NCI-H510A treated with DMSO at 0.1 percent for 48 hours (cell line): ENCODE measurements at regions not wholly inside any gene's neighbourhood (a gene's known extent, or its start where the extent isn't known, plus 50 kb on each side); places are given as distances from the start of the nearest gene placed in this dataset.
"Not testable (repeated sequence)": the region's sequence is repeated elsewhere in the genome, so short reads cannot be mapped to it uniquely, and the experiment has no call there.

Experiments used
- DNase-seq: peaks from one replicate; lab custom pipeline; 2025; lab: John Stamatoyannopoulos, UW

DNA sequence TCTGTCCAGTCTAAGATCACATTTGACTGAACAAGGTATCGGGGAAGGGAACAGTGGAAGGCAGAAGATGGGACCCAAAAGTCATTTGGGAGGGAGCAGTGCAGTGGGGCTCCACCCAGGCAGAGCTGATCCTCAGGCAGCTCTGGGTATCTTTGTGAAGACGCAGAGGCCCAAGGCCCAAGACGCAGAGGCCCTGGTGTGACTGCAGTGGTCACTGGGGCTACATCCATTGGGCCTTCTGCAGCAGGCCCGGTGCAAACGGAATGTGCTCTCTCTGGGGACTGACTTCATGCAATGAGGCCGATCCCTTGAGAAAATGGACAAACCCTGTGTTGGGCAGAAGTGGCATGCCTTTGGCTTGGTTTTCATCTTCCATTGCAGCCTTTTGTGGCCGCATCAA, 463.4 kb upstream of the ZNF507 start:
- no peak for DNase-seq

DNA sequence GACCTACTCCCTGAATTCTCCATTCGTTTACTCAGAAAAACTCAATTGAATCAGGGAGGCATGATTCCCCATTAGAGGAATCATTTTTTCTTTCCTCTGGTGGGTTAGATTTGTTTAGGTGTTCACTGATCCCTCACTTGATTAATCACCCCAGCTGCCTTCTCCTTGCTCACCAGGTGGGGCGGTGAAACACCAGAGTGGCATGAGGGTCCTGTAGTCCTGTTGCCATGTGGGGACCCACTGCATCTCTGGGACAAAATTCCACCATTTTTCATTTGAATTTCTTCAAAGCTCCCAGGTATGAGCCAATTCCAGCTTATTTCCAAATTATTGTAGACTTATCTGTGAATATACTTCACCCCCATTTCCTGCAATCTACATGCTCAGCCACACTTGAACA, 462.7 kb upstream of the ZNF507 start:
- DNase-seq = no peak

DNA sequence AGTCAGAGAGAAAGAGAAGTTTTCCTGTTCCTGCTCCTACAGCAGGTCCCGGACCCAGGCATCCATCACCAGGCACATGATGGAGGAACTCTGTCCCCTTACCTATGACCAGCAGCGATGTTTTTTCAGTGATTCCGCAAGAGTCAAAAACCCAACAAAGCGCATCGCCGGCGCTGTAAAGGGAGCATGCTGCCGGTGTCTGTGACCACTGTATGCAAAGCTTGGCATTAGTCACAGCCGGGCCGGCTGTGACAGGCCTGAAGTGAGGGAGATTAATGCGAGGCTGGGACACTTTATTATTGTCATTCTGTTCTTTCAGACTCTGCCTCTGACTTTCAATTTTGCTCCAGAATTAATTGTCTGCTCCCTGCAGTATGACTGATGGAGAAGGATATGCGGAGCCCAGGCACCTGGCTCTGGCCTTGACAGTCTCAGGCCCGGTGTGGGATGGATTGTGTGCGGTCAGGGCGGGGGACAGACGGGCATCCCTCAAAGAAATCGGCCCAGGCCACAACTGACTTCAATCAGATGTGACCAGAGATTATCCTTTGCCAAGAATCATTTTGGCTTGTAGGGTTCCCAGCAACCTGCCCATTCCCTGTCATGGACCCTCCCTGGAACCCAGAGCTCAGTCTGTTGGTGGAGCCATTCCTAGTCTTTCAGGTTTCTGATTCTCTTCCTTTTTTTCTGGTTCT, 462.0 kb upstream of the ZNF507 start:
- DNase-seq = no peak

DNA sequence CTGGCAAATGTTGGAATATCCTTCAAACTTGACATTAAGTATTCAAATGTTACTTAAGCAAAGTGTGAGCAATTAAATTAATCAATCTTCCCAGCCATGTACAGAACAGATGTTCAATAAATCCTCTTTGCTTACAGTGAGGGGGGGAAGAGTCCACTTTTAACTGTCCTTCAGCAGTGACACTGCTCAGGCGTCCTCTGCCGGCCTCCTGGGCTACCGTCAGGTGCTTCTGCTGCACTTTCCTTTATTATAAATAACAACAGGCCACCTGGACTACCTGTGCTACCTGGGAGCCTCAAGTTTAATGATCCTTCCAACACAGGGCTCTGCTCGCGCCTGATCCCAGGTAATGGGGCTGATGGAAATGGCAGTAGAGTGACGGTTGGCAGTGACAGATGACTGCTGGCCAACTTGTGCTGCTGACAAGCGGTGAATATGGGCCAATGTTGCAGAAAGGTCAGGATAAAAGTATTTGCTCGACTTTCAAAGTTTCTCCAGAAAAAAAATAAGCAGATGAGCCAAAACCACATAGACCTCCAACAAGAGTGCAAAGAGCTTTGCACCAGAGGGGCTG, 460.0 kb upstream of the ZNF507 start:
- DNase-seq = no peak

DNA sequence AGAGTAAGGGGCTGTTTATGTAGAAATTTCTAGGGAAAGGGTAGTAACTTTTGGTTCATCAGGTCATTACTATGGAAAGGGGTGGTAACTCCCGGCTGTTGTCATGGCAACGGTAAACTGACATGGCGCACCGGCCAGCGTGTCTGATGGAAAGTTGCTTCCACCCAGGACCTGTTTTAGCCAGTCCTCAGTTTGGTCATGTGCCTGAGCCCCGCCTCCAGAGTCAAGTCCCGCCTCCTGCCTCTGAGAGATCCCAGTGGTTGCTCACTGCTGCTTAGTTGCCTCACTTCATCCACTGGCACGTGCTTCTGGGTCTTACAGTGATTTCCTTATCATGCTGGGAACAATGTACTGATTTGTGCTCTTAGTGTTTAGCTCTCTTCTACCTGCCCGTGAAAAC, 455.2 kb upstream of the ZNF507 start:
- no peak for DNase-seq

DNA sequence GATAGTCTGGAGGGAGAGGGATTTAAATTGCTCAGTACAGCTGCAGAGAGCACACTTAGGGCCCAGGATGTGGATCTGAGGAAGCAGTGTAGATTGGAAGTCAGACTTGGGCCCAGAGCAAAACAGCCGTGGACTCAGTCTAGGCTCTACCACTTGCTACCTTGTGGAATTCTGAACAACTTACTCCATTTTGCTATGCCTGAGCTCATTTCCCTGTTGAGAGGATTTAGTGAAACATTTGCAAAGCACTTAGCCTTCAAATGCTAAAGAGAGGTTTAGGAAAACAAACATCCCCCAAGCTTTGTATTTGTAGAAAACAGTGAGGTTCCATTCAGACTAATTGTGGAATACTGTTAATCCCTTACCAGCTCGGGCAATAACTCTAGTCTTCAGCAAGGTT, 453.4 kb upstream of the ZNF507 start:
- no peak for DNase-seq

DNA sequence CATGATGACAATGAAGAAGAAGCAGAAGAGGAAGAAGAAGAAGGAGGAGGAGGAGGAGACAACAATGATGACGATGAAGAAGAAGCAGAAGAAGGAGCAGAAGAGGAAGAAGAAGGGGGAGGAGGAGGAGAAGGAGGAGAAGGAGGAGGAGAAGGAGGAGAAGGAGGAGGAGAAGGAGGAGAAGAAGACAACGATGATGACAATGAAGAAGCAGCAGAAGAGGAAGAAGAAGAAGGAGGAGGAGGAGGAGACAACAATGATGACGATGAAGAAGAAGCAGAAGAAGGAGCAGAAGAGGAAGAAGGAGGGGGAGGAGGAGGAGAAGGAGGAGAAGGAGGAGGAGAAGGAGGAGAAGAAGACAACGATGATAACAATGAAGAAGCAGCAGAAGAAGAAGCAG, 451.9 kb upstream of the ZNF507 start:
- not testable (repeated sequence) for DNase-seq

DNA sequence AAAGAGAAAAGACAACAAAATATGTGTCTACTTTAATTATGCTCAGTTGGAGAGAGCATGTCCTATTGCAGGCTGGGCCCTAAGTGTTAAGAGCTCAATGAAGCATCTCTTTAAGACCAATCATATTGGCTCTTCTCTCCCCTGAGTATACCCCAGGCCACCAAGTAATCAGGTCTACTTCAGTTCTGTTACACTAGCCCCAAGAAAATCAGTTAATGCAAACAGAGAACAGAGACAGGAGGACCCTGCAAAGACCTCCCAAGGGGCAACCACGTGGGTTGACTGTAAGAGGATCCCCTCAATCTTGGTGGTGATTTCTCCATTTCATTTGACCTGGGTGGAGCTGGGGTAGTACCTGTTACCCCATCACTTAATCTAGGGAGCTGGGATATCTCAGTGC, 451.0 kb upstream of the ZNF507 start:
- no peak for DNase-seq

DNA sequence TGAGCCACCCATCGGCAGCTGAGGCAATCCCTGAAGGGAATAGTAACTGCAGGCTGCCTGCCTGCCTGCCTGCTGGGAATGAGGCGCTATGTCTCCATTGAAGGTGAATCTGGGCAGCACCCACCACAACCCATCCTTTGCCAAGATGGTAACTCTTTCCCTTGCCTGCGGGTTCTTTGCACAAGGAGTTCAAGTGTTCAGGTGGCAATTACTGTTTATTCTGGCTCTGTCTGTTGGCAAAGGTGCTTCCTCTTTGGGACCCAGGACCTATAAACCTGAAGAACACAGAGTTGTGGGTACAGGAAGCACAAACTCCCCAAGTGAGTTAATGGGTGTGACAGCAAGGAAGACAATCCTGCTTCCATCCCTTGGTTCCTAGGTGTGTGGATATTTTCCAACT, 448.1 kb upstream of the ZNF507 start:
- DNase-seq = no peak

DNA sequence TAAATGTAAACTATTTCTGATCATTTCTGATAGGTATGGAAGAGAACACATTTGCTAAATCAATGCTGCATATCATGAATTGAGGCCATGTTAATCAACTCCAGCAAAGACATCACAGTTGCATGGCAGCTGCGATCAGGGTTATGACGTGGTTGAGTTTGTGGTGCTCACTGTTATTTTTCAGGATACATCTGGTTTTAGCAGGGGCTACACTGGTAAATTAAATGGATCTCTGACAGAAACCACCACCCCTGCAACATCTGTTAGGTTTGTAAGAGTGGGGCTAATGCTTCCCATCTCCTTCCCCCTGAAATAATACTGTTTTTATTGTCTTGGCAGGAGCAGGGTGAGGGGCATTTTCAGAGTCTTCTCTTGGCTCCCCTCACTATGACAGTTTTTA, 444.4 kb upstream of the ZNF507 start:
- DNase-seq = no peak

DNA sequence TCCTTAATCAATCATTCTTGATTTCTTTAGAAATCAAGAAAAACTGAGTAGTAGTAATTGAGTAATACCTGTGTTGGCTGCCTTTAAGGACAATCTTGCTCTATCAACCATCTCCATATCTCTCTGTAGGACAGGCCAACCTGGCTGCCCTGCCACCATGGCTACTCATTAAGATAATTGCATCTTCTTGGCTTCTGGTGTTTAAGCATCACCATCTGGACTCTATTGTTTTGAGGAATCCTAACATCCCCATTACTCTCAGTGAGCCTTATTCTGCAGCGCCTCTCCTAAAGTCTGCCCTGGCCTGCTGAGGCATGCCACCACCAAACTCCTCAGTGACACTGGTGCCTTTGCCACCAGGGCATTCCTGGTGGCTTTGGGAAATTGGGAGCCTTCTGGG, 442.6 kb upstream of the ZNF507 start:
- no peak for DNase-seq

DNA sequence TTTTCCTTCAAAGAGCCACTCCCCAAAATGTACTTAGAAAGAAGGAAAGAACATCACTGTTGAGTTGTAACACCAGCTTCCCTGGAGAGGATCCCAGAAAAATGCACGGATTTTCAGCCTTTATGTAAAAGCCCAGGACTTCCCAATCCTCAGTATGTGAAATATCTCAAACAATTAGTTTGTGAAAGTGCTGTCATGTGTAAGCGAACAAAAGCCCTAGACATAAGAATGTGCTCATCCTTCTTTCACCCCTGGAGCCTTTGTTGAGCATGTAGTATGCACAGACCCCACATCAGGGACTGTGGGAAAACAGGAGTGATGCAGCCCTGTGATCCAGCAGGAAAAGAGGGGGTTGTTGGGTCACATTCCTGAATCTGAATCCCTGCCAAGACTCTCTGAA, 441.4 kb upstream of the ZNF507 start:
- no peak for DNase-seq

DNA sequence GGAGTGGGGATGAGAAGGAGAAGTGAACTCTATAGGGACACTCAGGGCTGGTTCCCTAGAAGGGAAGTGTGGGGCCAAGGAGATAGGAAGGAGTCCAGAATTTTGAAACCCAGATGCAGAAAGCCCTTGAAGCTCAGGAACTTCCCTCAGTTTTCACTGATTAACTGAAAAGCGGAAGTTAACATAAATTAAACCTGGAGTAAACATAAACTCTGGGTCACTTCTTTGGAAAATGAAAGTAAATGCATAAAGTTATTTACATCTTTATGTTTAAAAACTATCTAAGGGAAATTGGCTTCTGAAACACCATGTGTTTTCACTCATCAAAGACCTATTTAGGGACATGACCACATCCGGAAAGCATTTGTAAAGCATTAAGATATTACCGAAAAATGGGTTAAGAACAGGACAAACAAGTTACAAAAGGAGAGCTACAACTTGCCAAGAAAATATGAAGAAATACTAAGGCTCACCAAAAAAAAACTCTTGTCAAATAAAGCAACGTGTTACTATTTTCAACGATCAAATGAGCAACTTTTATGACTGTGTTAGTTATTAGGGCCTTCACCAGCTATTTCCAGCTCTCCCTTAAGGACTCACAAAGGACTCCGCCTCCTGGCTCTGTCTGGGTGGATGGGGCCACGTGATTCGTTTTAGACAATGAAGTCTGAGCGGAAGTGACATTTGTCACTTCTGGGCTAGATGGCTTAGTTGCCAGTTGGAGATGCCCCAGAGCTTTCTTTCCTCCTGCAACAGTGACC, 439.1 kb upstream of the ZNF507 start:
- DNase-seq = no peak

DNA sequence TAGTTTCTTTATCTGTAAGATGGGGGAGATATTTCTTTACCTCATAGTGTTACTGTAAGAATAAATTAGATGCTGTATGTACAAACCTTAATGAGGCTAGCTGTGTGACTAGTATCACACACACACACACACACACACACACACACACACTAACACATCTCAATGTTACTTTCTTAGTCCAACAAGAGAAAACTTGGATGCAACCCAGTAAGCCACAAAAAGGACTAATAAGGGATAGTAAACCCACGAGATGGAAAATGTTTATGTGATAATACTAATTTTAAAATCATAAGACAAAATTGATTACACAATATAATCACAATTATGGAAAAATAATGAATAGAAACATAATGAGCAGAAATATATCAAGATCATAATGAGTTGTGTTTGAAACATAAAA, 437.7 kb upstream of the ZNF507 start:
- no peak for DNase-seq

DNA sequence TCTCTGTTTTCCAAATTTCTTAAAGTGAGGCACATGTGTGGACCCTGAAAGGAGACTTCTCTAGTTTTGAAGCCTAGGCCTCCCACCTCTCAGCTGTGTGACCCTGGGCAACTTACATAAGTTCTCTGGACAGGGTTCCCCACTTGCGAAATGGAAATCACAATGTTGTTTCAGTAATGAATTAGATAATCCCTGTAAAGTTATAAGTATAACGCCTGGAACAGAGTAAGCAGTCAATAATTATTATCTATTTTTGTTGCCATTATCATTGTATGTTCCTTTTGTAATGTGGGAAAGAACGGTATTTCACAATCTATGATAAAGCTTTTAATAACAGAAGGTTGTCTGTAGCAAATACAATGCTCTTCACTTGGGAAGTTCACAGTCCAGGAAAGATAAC, 437.3 kb upstream of the ZNF507 start:
- no peak for DNase-seq

DNA sequence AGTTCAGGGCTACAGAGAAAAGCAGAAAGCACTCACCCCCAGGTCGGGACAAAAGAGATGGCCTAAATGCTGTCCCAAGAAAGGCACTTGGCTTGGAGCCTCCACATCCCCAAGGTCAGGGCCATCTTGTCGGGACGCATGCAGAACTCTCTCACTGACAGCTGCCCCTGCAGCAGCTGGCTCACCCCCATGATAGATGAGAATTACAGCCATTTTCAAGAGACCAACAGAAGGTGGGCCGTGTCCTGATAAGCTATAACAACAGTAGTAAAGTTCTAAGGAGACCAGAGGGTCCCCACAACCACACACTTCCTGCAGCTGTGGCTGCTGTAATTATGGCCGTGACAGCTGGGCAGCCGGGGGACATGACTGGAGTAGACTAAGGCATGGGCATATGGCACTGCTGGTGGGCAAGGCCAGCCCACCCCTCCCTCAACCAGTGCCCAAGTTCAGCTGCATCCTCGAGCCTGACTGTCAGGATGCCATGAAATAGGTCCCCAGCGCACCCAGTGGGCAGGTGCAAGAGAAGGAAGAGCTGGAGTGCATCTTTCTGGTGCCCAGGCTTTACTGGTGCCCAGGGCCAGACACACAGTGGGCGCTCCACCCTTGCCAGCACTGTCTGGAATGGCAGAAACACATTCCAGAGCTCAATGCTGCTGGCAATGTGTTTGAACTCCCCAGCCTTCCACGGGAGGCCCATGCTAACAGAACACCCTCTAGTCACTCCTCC, 436.7 kb upstream of the ZNF507 start:
- DNase-seq = no peak

DNA sequence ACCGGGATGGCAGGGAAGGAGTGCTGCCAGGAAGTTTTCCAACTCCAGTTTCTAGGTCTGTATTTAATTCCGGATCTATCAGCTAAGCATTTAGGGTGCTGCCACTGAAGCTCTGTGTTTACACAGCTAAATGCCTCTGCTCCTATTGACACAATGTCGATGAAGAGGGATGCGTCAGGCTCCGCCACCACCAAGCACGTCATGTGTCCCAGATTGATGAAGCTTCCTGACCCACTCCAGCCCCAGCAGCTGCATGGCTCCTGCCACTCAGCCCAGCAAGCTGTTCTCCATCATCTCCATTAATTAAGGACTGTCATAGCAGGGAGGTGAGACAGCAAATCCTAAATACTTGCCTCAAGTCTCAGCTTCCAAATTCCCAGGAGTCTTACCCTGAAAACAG, 435.2 kb upstream of the ZNF507 start:
- DNase-seq = no peak

DNA sequence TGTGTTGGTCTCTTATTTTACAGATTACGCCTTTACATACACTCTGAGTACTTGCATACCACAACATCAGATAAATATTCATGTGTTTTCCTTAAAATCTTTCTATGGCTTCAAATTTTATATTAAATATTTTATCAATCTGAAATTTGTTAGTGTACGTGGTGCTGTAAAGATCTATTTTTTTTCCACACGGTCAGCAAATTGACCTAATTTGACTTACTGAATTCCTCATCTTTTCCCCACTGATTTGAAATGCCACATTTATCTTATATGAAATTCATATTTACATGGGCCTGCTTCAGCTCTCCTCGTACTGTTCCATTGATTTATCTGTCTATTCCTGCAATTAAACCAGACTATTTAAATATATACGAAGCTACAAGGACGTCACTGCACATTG, 433.8 kb upstream of the ZNF507 start:
- DNase-seq = no peak

DNA sequence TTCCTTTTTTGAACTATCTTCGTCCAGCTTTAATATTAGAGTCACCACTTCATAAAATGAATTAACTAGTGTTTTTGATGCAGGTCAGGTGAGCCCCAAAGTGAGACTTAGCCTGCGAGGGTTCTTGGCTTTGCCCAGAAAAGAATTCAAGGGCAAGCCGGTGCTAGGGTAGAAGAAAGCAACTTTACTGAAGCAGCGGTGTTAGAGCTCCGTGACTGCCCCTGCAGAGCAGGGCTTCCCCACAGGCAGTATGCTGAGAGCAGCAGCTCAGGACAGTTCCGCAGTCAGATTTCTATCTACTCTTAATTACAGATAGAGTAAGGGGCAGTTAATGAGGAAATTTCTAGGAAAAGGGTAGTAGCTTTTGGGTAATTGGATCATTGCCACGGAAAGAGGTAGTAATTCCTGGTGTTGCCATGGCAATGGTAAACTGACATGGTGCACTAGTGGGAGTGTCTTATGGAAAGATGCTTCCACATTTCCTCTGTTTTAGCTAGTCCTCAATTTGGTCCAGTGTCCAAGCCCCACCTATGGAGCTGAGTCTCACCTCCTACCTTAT, 432.2 kb upstream of the ZNF507 start:
- DNase-seq = no peak

DNA sequence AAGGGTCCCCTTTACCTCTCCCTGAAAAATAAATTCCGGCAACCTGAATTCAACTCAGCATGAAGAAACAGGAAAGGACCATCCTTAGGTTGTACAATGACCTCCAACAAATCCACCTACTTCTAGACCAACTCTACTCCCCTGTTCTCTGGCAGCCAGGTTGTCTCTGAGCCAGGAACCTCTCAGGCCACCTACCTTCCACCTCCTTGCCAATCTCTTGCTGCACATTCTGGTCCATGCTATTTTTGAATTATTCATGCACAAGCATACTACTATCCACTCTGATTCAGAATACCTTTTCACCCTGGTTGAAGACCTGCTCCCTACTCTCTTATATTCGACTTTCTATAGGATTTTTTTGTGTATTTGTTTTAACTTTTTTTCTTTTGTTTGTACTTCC, 415.0 kb upstream of the ZNF507 start:
- DNase-seq = no peak

DNA sequence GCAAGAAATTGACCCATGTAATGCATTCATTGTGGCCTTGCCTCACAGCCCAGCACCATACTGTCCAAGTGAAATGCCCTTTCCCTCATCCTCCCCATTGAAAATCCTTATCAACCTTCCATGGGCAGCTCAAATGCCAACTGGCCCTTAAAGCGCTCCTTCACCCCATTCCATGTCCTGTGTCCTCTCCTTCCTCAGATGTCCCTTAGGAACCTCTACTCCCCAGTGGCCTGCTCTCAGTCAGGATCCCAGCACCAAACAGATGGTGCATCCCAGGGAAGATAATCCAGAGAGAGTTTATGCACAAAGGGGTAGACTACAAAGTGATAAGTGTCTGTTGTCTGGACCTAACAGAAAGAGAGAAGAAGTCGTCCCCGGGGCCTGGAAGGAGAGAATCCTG, 407.4 kb upstream of the ZNF507 start:
- DNase-seq = no peak

DNA sequence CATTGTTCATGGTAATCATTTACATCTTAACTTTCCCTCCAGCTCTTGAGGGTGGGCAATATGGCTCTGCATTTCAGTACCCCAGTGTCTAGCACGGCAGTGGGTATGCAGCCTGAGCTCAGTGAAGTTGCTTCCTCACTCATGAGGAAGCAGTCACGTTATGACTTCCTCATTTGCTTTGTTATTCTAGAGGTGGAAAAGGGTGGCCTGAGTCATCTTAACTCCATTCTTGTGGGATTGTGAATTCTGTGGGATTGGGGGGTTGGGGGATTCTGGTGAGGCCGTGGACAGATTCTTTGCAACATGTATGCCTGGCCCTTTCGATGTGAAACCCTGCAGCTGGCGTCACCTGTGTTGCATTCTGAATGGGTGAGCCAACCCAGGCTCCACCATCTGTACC, 406.7 kb upstream of the ZNF507 start:
- no peak for DNase-seq

DNA sequence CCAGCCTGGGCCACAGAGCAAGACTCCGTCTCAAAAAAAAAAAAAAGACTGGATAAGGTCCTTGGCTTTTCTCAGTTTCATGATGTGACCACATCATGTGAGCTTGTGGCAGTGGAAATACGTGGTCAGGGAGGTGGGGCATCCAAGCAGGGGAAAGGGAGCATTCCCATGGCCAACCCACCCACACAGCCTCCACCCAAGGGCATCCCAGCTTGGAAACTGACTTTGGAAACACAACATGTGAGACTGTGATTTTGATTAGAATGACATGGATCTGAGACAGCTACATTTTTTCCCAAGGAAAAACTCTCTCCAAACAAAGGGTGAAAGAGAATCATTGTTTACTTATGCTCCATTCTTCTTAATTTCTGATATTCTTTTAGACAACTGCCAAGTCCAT, 405.0 kb upstream of the ZNF507 start:
- no peak for DNase-seq
